Breast epithelium (tissue), 3 donors: ENCODE measurements at regions not wholly inside any gene's neighbourhood (a gene's known extent, or its start where the extent isn't known, plus 50 kb on each side); places are given as distances from the start of the nearest gene placed in this dataset.

Experiments used
- CTCF ChIP-seq, 3 donors: fragments of 450-650 bp; IDR thresholded peaks; one replicate each; pipeline ENCODE4 v1.5.1; 2016 to 2017; ENCODE audit warnings: antibody characterized with exemption in 3 of 3, mild to moderate bottlenecking in 3 of 3, moderate library complexity in 3 of 3
- POLR2A ChIP-seq: fragments of 450-650 bp; IDR thresholded peaks from one replicate; pipeline ENCODE4 v1.6.1; 2016; ENCODE audit warnings: antibody characterized with exemption, mild to moderate bottlenecking, moderate library complexity

- TF ChIP-seq CTCF (IDR thresholded peaks at IDR 0.05) (no peak), POLR2A (no peak)
Observed at GRCh38 chr5:93090698-93091097, 490.3 kb downstream of the NR2F1-AS1 start.
